HG03159 (cell line): ENCODE measurements at regions not wholly inside any gene's neighbourhood (a gene's known extent, or its start where the extent isn't known, plus 50 kb on each side); places are given as distances from the start of the nearest gene placed in this dataset.
"Not testable (repeated sequence)": the region's sequence is repeated elsewhere in the genome, so short reads cannot be mapped to it uniquely, and the experiment has no call there.

Source experiments
- ATAC-seq: cut with Tn5 transposase; IDR thresholded peaks from one replicate; pipeline ENCODE4 v1.9.1; 2021; ENCODE audit warnings: mild to moderate bottlenecking, moderate library complexity; ENCODE audit not compliant: unreplicated experiment

DNA sequence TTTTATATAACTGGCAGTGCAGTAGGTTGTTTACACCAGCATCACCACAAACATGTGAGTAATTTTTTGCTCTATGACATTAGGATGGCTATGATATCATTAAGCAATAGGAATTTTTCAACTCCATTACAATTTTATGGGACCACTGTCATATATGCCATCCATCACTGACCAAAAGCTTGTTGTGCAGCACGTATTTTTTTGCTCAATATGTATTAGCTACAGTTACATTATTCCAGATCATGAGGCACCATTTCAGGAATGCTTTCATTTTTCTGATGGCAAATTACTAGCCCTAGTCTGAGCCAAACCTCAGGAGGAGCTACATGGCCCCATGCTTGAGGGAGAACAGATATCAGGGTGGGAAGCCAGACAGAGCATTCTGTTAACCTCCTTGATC, 56.8 kb upstream of the DCLK2 start:
- ATAC-seq, result no peak

DNA sequence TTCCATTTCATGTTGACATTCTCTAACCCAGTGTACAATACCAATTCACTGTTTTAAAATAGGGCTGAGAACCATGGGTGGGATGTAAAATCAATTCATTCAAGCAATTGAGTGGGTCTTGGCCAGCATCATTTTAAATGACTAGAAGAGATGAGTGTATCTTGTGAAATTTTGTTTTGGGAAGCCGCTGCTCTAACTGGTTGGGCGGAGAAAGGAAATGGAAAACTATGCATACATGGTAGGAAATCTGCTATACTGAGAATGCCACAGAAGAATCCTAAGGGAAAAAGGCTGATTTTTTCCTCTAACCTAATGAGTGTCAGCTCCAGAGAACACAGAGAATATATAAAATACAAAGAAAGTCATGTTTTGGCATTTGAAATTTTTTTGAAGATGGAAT, 54.8 kb upstream of the DCLK2 start:
- no peak for ATAC-seq

- ATAC-seq, result not testable (repeated sequence)
Observed at GRCh38 chr4:150026987-150027386, 51.3 kb upstream of the DCLK2 start.
